ENCODE measurements at regions not wholly inside any gene's neighbourhood (a gene's known extent, or its start where the extent isn't known, plus 50 kb on each side); places are given as distances from the start of the nearest gene placed in this dataset.

GRCh38 chr20:12896180-12896579 lies 112.6 kb upstream of the SPTLC3 start (continued):
- TF ChIP-seq CHD7 (IDR thresholded peaks at IDR 0.05; ENCODE audit: insufficient replicate concordance, low read length), result no peak

Data from H1 (cell line).